Fibroblast of lung (primary cell): ENCODE measurements at regions not wholly inside any gene's neighbourhood (a gene's known extent, or its start where the extent isn't known, plus 50 kb on each side); places are given as distances from the start of the nearest gene placed in this dataset.

Source experiments
- DNase-seq, 2 donors: peaks; one replicate each; pipeline versions ENCODE4 v3.0.0 to v3.0.0-alpha.2; 2010; ENCODE audit warnings: low read depth in 2 of 2
- H2AFZ ChIP-seq: 2 replicates; pipeline ENCODE4 v1.5.1; 2012; ENCODE audit warnings: low read length, control low read depth, inconsistent platforms
- H3K27ac ChIP-seq: 2 replicates; pipeline ENCODE4 v1.5.1; 2011; ENCODE audit warnings: low read length, control low read depth; ENCODE audit not compliant: insufficient read depth
- H3K27me3 ChIP-seq: 2 replicates; pipeline ENCODE4 v1.5.1; 2011; ENCODE audit warnings: mild to moderate bottlenecking, low read length; ENCODE audit not compliant: control insufficient read depth, insufficient read depth
- H3K36me3 ChIP-seq: 2 replicates; pipeline ENCODE4 v1.5.1; 2011; ENCODE audit warnings: low read length; ENCODE audit not compliant: control insufficient read depth, insufficient read depth
- H3K4me1 ChIP-seq: 2 replicates; pipeline ENCODE4 v1.5.1; 2011; ENCODE audit warnings: low read length; ENCODE audit not compliant: control insufficient read depth, insufficient read depth; ENCODE audit errors: extremely low read depth
- H3K4me2 ChIP-seq: 2 replicates; pipeline ENCODE4 v1.5.1; 2011; ENCODE audit warnings: low read length, control low read depth; ENCODE audit not compliant: insufficient read depth; ENCODE audit errors: extremely low read depth
- H3K4me3 ChIP-seq, 4 experiments: fragments of 200-600 bp in 1 of 4; sonication (generic) in 1 of 4; replicated peaks in 1 of 4; 2 replicates each; pipeline ENCODE4 v1.5.1; 2011 to 2016; ENCODE audit warnings: low read length in 4 of 4, low read depth in 3 of 4, mild to moderate bottlenecking in 3 of 4, control low read depth in 2 of 4, inconsistent platforms in 1 of 4, mixed read lengths in 1 of 4; ENCODE audit not compliant: insufficient read depth in 1 of 4; ENCODE audit errors: control extremely low read depth in 1 of 4
- H3K79me2 ChIP-seq: 2 replicates; pipeline ENCODE4 v1.5.1; 2012; ENCODE audit warnings: mild to moderate bottlenecking, low read length, inconsistent platforms; ENCODE audit not compliant: control insufficient read depth, insufficient read depth
- H3K9ac ChIP-seq: 2 replicates; pipeline ENCODE4 v1.5.1; 2011; ENCODE audit warnings: mild to moderate bottlenecking, low read length, control low read depth; ENCODE audit not compliant: insufficient read depth
- H3K9me3 ChIP-seq: 2 replicates; pipeline ENCODE4 v1.5.1; 2012; ENCODE audit warnings: low read depth, low read length; ENCODE audit not compliant: control insufficient read depth, insufficient read depth
- H4K20me1 ChIP-seq: 2 replicates; pipeline ENCODE4 v1.5.1; 2011; ENCODE audit warnings: low read length; ENCODE audit not compliant: control insufficient read depth, insufficient read depth; ENCODE audit errors: extremely low read depth
- EZH2 ChIP-seq: IDR thresholded peaks from 2 replicates; pipeline ENCODE4 v1.5.1; 2012; ENCODE audit warnings: low read length, control low read depth, mild to moderate bottlenecking; ENCODE audit errors: missing control alignments
- TF ChIP-seq, protein P1 (sequence below), 2 donors: IDR thresholded peaks in 1 of 2; conservative IDR thresholded peaks in 1 of 2; 1 replicate in 1 of 2; 2 replicates in 1 of 2; pipeline ENCODE4 v1.5.1; 2011 to 2012; ENCODE audit warnings: low read length in 2 of 2, control low read depth in 1 of 2, inconsistent platforms in 1 of 2, low read depth in 1 of 2, mild to moderate bottlenecking in 1 of 2

DNA sequence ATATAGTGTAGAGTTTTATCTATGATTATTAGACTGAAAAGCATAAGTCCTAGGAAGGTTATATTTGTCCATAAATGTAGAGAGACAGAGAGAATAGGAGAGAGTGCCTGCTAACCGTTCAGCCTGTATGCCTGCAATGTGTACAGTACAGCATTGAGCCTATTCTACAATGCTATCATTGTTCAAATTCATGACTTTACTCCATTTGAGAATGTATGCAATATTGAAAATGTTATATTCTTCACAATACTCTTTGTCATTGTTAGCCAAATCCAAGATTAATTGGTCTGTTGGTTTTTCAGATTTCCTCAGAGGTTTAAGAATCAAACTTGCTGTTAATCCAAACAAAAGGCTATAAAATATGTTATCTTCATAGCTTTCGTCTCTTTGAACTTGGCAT lies 585.2 kb upstream of the B3GALT2 start:
- H3K27me3 ChIP-seq = no peaks in the 10 kb centered on the region
- TF ChIP-seq EZH2 = no peak
- TF ChIP-seq, protein P1, sequence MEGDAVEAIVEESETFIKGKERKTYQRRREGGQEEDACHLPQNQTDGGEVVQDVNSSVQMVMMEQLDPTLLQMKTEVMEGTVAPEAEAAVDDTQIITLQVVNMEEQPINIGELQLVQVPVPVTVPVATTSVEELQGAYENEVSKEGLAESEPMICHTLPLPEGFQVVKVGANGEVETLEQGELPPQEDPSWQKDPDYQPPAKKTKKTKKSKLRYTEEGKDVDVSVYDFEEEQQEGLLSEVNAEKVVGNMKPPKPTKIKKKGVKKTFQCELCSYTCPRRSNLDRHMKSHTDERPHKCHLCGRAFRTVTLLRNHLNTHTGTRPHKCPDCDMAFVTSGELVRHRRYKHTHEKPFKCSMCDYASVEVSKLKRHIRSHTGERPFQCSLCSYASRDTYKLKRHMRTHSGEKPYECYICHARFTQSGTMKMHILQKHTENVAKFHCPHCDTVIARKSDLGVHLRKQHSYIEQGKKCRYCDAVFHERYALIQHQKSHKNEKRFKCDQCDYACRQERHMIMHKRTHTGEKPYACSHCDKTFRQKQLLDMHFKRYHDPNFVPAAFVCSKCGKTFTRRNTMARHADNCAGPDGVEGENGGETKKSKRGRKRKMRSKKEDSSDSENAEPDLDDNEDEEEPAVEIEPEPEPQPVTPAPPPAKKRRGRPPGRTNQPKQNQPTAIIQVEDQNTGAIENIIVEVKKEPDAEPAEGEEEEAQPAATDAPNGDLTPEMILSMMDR (conservative IDR thresholded peaks at IDR 0.05 in 1 of 2, IDR thresholded peaks at IDR 0.05 in 1 of 2; ENCODE audit: low read depth in 1 of 2, low read length in 2 of 2) = no peak
- H3K9ac ChIP-seq = no peak overlapping the region
- no peak for DNase-seq
- no peak overlapping the region for H3K4me2 ChIP-seq
- no peaks in the 10 kb centered on the region for H3K36me3 ChIP-seq
- no peaks in the 10 kb centered on the region for H4K20me1 ChIP-seq
- no peaks in the 10 kb centered on the region for H3K4me1 ChIP-seq
- H3K27ac ChIP-seq = no peak overlapping the region
- H2AFZ ChIP-seq = no peak overlapping the region
- H3K9me3 ChIP-seq = no peaks in the 10 kb centered on the region
- no peaks in the 10 kb centered on the region for H3K79me2 ChIP-seq
- no peak overlapping the region for H3K4me3 ChIP-seq

DNA sequence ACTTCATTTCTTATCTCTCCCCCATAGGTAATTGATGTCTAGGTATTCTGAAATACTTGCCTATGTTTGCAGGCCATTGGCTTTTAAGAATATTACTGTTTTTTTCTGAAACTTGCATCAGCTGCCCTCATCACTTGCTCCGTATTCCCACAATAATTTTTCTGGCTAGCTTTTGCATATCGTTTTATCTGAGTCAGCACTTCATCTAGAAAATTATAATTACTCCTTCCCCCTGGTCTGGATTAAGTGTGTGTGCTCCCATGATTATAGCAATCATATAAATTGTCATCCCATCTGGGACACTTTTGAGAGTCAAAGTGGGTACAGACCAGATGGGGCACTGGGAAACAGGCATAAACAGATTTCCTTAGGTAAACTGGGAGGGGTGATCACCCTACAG lies 583.2 kb upstream of the B3GALT2 start:
- TF ChIP-seq EZH2 = no peak
- TF ChIP-seq, protein P1 (conservative IDR thresholded peaks at IDR 0.05 in 1 of 2, IDR thresholded peaks at IDR 0.05 in 1 of 2; ENCODE audit: low read depth in 1 of 2, low read length in 2 of 2) = no peak
- Histone ChIP-seq H3K79me2 (no peaks in the 10 kb centered on the region), H3K9ac (no peak overlapping the region), H3K4me2 (no peak overlapping the region), H3K4me1 (no peaks in the 10 kb centered on the region), H2AFZ (no peak overlapping the region), H3K4me3 (no peak overlapping the region), H4K20me1 (no peaks in the 10 kb centered on the region), H3K36me3 (no peaks in the 10 kb centered on the region), H3K9me3 (no peaks in the 10 kb centered on the region), H3K27ac (no peak overlapping the region), H3K27me3 (no peaks in the 10 kb centered on the region)
- DNase-seq = peak in 1 of 2 donors; percentile 68

DNA sequence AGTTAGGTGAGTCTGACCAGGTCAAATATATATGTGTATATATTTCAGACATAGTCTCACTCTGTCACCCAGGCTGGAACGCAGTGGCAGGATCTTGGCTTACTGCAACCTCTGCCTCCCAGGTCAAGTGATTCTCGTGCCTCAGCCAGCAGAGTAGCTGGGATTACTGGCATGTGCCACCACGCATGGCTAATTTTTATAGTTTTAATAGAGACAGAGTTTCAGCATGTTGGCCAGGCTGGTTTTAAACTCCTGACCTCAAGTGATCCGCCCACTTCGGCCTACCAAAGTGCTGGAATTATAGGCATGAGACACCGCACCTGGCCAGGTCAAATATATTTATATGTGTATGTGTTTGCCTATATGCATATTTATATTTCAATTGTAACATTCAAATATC lies 581.5 kb upstream of the B3GALT2 start:
- H3K4me1 ChIP-seq = no peaks in the 10 kb centered on the region
- TF ChIP-seq EZH2 = no peak
- TF ChIP-seq, protein P1 (conservative IDR thresholded peaks at IDR 0.05 in 1 of 2, IDR thresholded peaks at IDR 0.05 in 1 of 2; ENCODE audit: low read depth in 1 of 2, low read length in 2 of 2) = no peak

More for the DNA sequence above, 581.5 kb upstream of the B3GALT2 start:
- H3K9ac ChIP-seq = no peak overlapping the region
- no peak overlapping the region for H3K27ac ChIP-seq
- H3K4me2 ChIP-seq = no peak overlapping the region
- no peaks in the 10 kb centered on the region for H3K36me3 ChIP-seq
- H4K20me1 ChIP-seq = no peaks in the 10 kb centered on the region
- no peak overlapping the region for H3K4me3 ChIP-seq
- no peak overlapping the region for H2AFZ ChIP-seq
- H3K27me3 ChIP-seq = no peaks in the 10 kb centered on the region
- H3K9me3 ChIP-seq = no peaks in the 10 kb centered on the region
- H3K79me2 ChIP-seq = no peaks in the 10 kb centered on the region
- no peak for DNase-seq
